Endodermal cell (in vitro differentiated cells): ENCODE measurements at regions not wholly inside any gene's neighbourhood (a gene's known extent, or its start where the extent isn't known, plus 50 kb on each side); places are given as distances from the start of the nearest gene placed in this dataset.

Experiments used
- DNase-seq: peaks from one replicate; pipeline ENCODE4 v3.0.0-alpha.2; 2017
- H3K27ac ChIP-seq: 2 replicates; pipeline ENCODE4 v1.5.1; 2013; ENCODE audit warnings: mild to moderate bottlenecking, low read depth, low read length, moderate library complexity
- H3K27me3 ChIP-seq: 2 replicates; pipeline ENCODE4 v1.6.1; 2013; ENCODE audit warnings: mild to moderate bottlenecking, low read length, moderate library complexity; ENCODE audit not compliant: insufficient read depth, control insufficient read depth, poor library complexity, severe bottlenecking
- H3K36me3 ChIP-seq: 2 replicates; pipeline ENCODE4 v1.7.0; 2013; ENCODE audit warnings: mild to moderate bottlenecking, low read length, moderate library complexity; ENCODE audit not compliant: control insufficient read depth, insufficient read depth
- H3K4me1 ChIP-seq: one replicate; pipeline ENCODE4 v1.7.0; 2013; ENCODE audit warnings: low read length; ENCODE audit not compliant: control insufficient read depth, insufficient read depth
- H3K4me3 ChIP-seq: 2 replicates; pipeline ENCODE4 v1.5.1; 2013; ENCODE audit warnings: mild to moderate bottlenecking, low read length, moderate library complexity
- H3K9ac ChIP-seq: 2 replicates; pipeline ENCODE4 v1.6.1; 2013; ENCODE audit warnings: mild to moderate bottlenecking, low read length, moderate library complexity; ENCODE audit not compliant: poor library complexity, severe bottlenecking; ENCODE audit errors: extremely low read depth
- H3K9me3 ChIP-seq: 2 replicates; pipeline ENCODE4 v1.6.1; 2013; ENCODE audit warnings: mild to moderate bottlenecking, low read length, moderate library complexity; ENCODE audit not compliant: control insufficient read depth
- H3K27ac Mint-ChIP-seq: 2 replicates; pipeline ENCODE4 v1.8.0; 2020; ENCODE audit warnings: mixed read lengths
- H3K27me3 Mint-ChIP-seq: 2 replicates; pipeline ENCODE4 v1.8.0; 2021; ENCODE audit warnings: mild to moderate bottlenecking, mixed read lengths; ENCODE audit not compliant: insufficient read depth
- H3K36me3 Mint-ChIP-seq: 2 replicates; pipeline ENCODE4 v1.8.0; 2020; ENCODE audit warnings: low read depth, mixed read lengths
- H3K4me1 Mint-ChIP-seq: 2 replicates; pipeline ENCODE4 v1.8.0; 2020; ENCODE audit warnings: mixed read lengths
- H3K4me3 Mint-ChIP-seq: 2 replicates; pipeline ENCODE4 v1.8.0; 2020; ENCODE audit warnings: mild to moderate bottlenecking, moderate library complexity, mixed read lengths
- H3K9me3 Mint-ChIP-seq: 2 replicates; pipeline ENCODE4 v1.8.0; 2020; ENCODE audit warnings: mild to moderate bottlenecking, mixed read lengths
- CTCF ChIP-seq: fragments of 200-600 bp; sonication (generic); conservative IDR thresholded peaks from 2 replicates; pipeline ENCODE4 v1.5.0; 2021; ENCODE audit warnings: antibody characterized with exemption, mild to moderate bottlenecking
- WGBS, 2 experiments: methylation state at CpG; one replicate each; pipeline versions ENCODE4 v1.1.5 to v1.1.7; 2013; ENCODE audit warnings: missing lambda C conversion rate in 2 of 2, mixed read lengths in 1 of 2; ENCODE audit not compliant: insufficient coverage in 1 of 2, insufficient read length in 1 of 2; 5-methylcytosine and 5-hydroxymethylcytosine counted together

DNA sequence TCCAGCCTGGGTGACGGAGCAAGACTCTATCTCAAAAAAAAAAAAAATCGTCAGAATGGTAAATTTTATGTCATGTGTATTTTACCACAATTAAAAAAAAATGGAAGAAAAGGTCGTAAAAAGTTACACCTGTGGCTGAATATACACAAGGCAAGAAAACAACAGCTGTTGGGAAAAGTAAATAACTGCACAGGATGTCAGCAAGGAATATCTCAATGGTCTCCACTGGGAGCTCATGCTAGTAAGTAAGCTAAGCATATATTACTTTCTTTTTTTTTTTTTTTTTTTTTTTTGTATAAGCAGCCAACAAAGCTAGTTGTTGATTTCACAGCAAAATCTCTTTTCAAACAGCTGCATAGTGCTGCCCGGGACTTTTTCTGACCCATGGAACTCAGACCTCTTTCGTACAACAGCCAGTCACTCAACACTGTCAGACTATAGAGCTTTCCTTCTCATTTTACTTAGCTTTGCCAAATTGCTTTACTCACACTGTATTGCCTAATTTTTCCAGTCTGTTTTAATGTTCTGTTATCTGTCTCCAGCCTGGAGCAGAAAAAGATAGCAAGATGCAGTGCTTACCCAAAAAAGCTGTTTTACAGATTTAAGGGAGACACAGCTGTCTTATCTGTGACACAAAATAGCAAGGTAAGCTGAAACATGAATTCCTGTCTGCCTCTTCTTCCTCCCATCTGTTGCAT is 175.9 kb downstream of the ENC1 start:
- Mint-ChIP-seq H3K27me3 (peaks cover 8% of the 10 kb centered on the region), H3K9me3 (no peaks in the 10 kb centered on the region), H3K36me3 (no peaks in the 10 kb centered on the region), H3K27ac (no peak overlapping the region), H3K4me1 (no peaks in the 10 kb centered on the region), H3K4me3 (no peak overlapping the region)
- H3K9me3 ChIP-seq = no peaks in the 10 kb centered on the region
- WGBS, 2 experiments = 90 to 92% methylated on average over 3 to 5 of the region's 5 CpGs
- no peak overlapping the region for H3K4me3 ChIP-seq
- no peaks in the 10 kb centered on the region for H3K4me1 ChIP-seq
- H3K9ac ChIP-seq = no peak overlapping the region
- H3K27me3 ChIP-seq = no peaks in the 10 kb centered on the region
- no peaks in the 10 kb centered on the region for H3K36me3 ChIP-seq
- H3K27ac ChIP-seq = no peak overlapping the region
- TF ChIP-seq CTCF = no peak
- no peak for DNase-seq

DNA sequence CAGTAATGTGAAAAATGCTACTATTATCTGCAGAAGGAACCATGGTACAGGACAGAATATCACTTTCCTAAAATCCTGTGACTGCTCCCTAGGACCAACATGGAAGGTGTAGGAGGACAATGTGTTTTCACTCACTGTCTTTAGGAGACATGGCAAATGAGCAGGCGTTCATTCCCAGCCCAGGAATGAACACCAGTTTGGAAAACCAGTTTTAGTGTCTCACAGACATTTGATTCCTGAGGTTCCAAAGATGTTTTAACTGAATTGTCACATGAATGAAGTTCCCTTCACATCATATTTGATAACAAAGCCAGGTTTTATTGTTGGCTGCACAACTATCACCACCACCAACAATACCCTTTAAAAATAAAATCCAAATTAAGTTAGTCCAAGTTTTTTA is 178.2 kb downstream of the ENC1 start:
- H3K4me1 ChIP-seq = no peaks in the 10 kb centered on the region
- Mint-ChIP-seq H3K27ac (no peak overlapping the region), H3K4me3 (no peak overlapping the region), H3K4me1 (no peaks in the 10 kb centered on the region), H3K36me3 (no peaks in the 10 kb centered on the region), H3K27me3 (peaks cover 14% of the 10 kb centered on the region), H3K9me3 (no peaks in the 10 kb centered on the region)
- H3K4me3 ChIP-seq = no peak overlapping the region
- H3K9ac ChIP-seq = no peak overlapping the region
- no peak for DNase-seq
- TF ChIP-seq CTCF = no peak
- H3K9me3 ChIP-seq = no peaks in the 10 kb centered on the region
- H3K27ac ChIP-seq = no peak overlapping the region
- WGBS, 2 experiments = 83 to 92% methylated on average over 1 of the region's 1 CpG
- no peaks in the 10 kb centered on the region for H3K36me3 ChIP-seq
- H3K27me3 ChIP-seq = no peaks in the 10 kb centered on the region

DNA sequence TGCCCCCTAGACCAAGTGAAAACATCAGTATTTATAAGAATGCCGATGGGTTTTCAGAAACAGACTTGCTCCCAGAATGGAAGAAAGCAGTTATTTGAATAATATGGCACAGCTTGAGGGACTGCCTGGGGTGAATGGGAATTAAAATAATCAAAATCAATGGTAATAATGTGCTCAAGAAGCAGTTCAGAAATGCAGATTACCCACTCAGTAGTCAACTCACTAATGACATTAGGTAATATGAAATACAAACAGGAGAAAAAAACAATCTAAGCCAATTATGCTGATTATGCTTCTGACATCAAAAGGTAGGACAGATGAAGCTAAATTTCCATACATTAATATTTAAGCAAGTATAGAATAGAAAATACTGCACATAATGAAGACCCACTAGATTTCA is 179.3 kb downstream of the ENC1 start:
- Mint-ChIP-seq H3K4me1 (no peaks in the 10 kb centered on the region), H3K4me3 (no peak overlapping the region), H3K27ac (no peak overlapping the region), H3K27me3 (peaks cover 14% of the 10 kb centered on the region), H3K9me3 (no peaks in the 10 kb centered on the region), H3K36me3 (no peaks in the 10 kb centered on the region)
- Histone ChIP-seq H3K4me3 (no peak overlapping the region), H3K27me3 (no peaks in the 10 kb centered on the region), H3K36me3 (no peaks in the 10 kb centered on the region), H3K4me1 (no peaks in the 10 kb centered on the region), H3K9me3 (no peaks in the 10 kb centered on the region), H3K9ac (no peak overlapping the region), H3K27ac (no peak overlapping the region)
- no peak for TF ChIP-seq CTCF
- DNase-seq = no peak
- WGBS, 2 experiments = 88% methylated on average over 1 of the region's 1 CpG
